Smooth muscle cell (in vitro differentiated cells): ENCODE measurements at regions not wholly inside any gene's neighbourhood (a gene's known extent, or its start where the extent isn't known, plus 50 kb on each side); places are given as distances from the start of the nearest gene placed in this dataset.

Source experiments
- DNase-seq: peaks from one replicate; lab custom pipeline; 2025; ENCODE audit not compliant: unreplicated experiment; lab: John Stamatoyannopoulos, UW
- H2AFZ ChIP-seq: fragments of 200-600 bp; sonication (generic); 2 replicates; pipeline ENCODE4 v1.6.0; 2016; ENCODE audit warnings: antibody characterized with exemption, low read depth, mild to moderate bottlenecking
- H3F3A ChIP-seq: fragments of 200-600 bp; sonication (generic); 2 replicates; pipeline ENCODE4 v1.6.0; 2017; ENCODE audit warnings: antibody characterized with exemption, low read depth
- H3K27ac ChIP-seq: fragments of 200-600 bp; sonication (generic); 2 replicates; pipeline ENCODE4 v1.5.1; 2016; ENCODE audit warnings: low read depth, mild to moderate bottlenecking
- H3K27me3 ChIP-seq: fragments of 200-600 bp; sonication (generic); 2 replicates; pipeline ENCODE4 v1.6.1; 2016; ENCODE audit warnings: low read depth, mild to moderate bottlenecking
- H3K36me3 ChIP-seq: fragments of 200-600 bp; sonication (generic); 2 replicates; pipeline ENCODE4 v1.5.1; 2016; ENCODE audit warnings: low read depth
- H3K4me1 ChIP-seq: fragments of 200-600 bp; sonication (generic); 2 replicates; pipeline ENCODE4 v1.5.1; 2016; ENCODE audit warnings: low read depth
- H3K4me2 ChIP-seq: fragments of 200-600 bp; sonication (generic); 2 replicates; pipeline ENCODE4 v1.6.0; 2016; ENCODE audit warnings: mild to moderate bottlenecking
- H3K4me3 ChIP-seq: fragments of 200-600 bp; sonication (generic); 2 replicates; pipeline ENCODE4 v1.5.1; 2016; ENCODE audit warnings: mild to moderate bottlenecking
- H3K79me2 ChIP-seq: fragments of 200-600 bp; sonication (generic); 2 replicates; pipeline ENCODE4 v1.6.0; 2016; ENCODE audit warnings: low read depth, mild to moderate bottlenecking
- H3K9ac ChIP-seq: fragments of 200-600 bp; sonication (generic); 2 replicates; pipeline ENCODE4 v1.6.0; 2016; ENCODE audit warnings: low read depth
- H3K9me3 ChIP-seq: fragments of 200-600 bp; sonication (generic); replicated peaks from 2 replicates; pipeline ENCODE4 v1.5.1; 2016; ENCODE audit warnings: low read depth
- H4K20me1 ChIP-seq: fragments of 200-600 bp; sonication (generic); 2 replicates; pipeline ENCODE4 v1.6.0; 2016; ENCODE audit warnings: low read depth
- WGBS: methylation state at CpG from one replicate; pipeline ENCODE4 v1.1.7; 2016; ENCODE audit warnings: low lambda C conversion rate; 5-methylcytosine and 5-hydroxymethylcytosine counted together
- TF ChIP-seq, protein P1 (sequence below): fragments of 200-600 bp; sonication (generic); IDR thresholded peaks from 2 replicates; pipeline ENCODE4 v1.5.1; 2017; ENCODE audit warnings: borderline replicate concordance, mild to moderate bottlenecking, antibody characterized with exemption; ENCODE audit not compliant: insufficient read depth, poor library complexity, severe bottlenecking

DNA sequence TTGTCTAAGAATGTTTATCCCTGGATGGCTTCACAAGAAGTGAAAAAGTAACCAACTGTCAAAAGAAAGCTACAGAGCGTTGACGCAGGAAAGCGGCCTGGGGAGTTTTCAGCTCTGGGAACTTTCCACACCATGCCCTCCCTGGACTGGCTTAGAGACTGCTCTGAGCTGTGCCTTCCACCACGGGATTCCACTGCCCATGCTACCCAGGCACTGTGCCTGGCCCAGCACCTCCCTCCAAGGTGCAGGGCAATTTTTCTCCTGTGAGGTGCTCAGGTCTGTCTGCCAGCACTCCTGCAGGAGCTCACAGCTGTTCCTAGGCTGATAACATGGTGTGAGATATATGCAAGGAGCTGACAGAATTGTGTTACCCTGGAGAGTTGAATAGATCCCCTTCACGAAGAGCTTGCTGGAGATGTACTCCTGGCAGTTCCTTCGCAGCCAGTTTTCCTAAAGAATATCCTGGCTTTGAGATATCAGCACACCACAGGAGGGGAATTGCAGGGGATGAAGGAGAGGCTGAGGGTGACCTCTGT lies 258.3 kb upstream of the B3GAT1 start:
- 75% methylated on average over 6 of the region's 6 CpGs for WGBS
- Histone ChIP-seq H3K27ac (no peak overlapping the region), H3K36me3 (no peaks in the 10 kb centered on the region), H3K4me2 (no peak overlapping the region), H3K4me3 (no peak overlapping the region), H2AFZ (no peak overlapping the region), H3K9ac (no peak overlapping the region), H4K20me1 (no peaks in the 10 kb centered on the region), H3K79me2 (no peaks in the 10 kb centered on the region), H3K9me3 (no peaks in the 10 kb centered on the region), H3K27me3 (peaks cover 25% of the 10 kb centered on the region), H3K4me1 (no peaks in the 10 kb centered on the region), H3F3A (no peaks in the 10 kb centered on the region)
- TF ChIP-seq, protein P1, sequence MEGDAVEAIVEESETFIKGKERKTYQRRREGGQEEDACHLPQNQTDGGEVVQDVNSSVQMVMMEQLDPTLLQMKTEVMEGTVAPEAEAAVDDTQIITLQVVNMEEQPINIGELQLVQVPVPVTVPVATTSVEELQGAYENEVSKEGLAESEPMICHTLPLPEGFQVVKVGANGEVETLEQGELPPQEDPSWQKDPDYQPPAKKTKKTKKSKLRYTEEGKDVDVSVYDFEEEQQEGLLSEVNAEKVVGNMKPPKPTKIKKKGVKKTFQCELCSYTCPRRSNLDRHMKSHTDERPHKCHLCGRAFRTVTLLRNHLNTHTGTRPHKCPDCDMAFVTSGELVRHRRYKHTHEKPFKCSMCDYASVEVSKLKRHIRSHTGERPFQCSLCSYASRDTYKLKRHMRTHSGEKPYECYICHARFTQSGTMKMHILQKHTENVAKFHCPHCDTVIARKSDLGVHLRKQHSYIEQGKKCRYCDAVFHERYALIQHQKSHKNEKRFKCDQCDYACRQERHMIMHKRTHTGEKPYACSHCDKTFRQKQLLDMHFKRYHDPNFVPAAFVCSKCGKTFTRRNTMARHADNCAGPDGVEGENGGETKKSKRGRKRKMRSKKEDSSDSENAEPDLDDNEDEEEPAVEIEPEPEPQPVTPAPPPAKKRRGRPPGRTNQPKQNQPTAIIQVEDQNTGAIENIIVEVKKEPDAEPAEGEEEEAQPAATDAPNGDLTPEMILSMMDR = no peak
- no peak for DNase-seq

GRCh38 chr11:134669796-134670195 lies 257.8 kb upstream of the B3GAT1 start:
- Histone ChIP-seq H3K36me3 (no peaks in the 10 kb centered on the region), H3K4me3 (no peak overlapping the region), H4K20me1 (no peaks in the 10 kb centered on the region), H3K4me1 (no peaks in the 10 kb centered on the region), H3K9me3 (no peaks in the 10 kb centered on the region), H3K27ac (no peak overlapping the region), H3K79me2 (no peaks in the 10 kb centered on the region), H3K9ac (no peak overlapping the region), H3K4me2 (no peak overlapping the region), H3K27me3 (peaks cover 25% of the 10 kb centered on the region), H3F3A (no peaks in the 10 kb centered on the region), H2AFZ (no peak overlapping the region)
- TF ChIP-seq, protein P1 = no peak
- WGBS = 85% methylated on average over 4 of the region's 5 CpGs
- DNase-seq = no peak

GRCh38 chr11:134668796-134669195 lies 256.8 kb upstream of the B3GAT1 start:
- 93% methylated on average over 3 of the region's 3 CpGs for WGBS

DNA sequence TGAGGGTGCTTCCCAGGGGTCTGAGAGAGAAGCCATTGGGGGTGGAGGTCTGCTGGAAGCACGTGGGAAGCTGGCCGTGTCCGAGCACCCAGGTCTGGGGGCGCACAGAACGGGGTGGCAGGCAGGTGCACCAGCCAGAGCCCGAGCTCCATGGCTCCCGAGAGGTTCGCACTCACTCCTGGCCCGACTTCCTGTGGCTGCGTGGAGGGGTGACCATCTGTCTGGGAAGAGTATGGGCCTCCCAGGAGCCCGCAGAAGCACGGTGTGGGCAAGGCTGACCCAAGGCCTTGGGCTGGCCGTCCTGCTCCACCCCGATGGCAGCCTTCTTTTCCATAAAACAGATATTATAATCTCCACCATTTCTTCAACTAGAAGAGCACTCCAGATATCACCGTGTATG lies 256.0 kb upstream of the B3GAT1 start:
- Histone ChIP-seq H3F3A (no peaks in the 10 kb centered on the region), H3K27me3 (peaks cover 25% of the 10 kb centered on the region), H3K36me3 (no peaks in the 10 kb centered on the region), H3K27ac (no peak overlapping the region), H3K79me2 (no peaks in the 10 kb centered on the region), H3K9me3 (no peaks in the 10 kb centered on the region), H3K4me3 (no peak overlapping the region), H3K4me1 (no peaks in the 10 kb centered on the region), H4K20me1 (no peaks in the 10 kb centered on the region), H2AFZ (no peak overlapping the region), H3K4me2 (no peak overlapping the region), H3K9ac (no peak overlapping the region)
- TF ChIP-seq, protein P1 = no peak
- DNase-seq = no peak
- 88% methylated on average over 15 of the region's 15 CpGs for WGBS

More at GRCh38 chr11:134668796-134669195, 256.8 kb upstream of the B3GAT1 start:
- Histone ChIP-seq H3K79me2 (no peaks in the 10 kb centered on the region), H3K9me3 (no peaks in the 10 kb centered on the region), H3K4me2 (no peak overlapping the region), H3K9ac (no peak overlapping the region), H3K27ac (no peak overlapping the region), H2AFZ (no peak overlapping the region), H4K20me1 (no peaks in the 10 kb centered on the region), H3F3A (no peaks in the 10 kb centered on the region), H3K36me3 (no peaks in the 10 kb centered on the region), H3K4me3 (no peak overlapping the region), H3K27me3 (peaks cover 25% of the 10 kb centered on the region), H3K4me1 (no peaks in the 10 kb centered on the region)
- DNase-seq = no peak
- TF ChIP-seq, protein P1 = no peak
